HCT116 (cell line): ENCODE measurements at regions not wholly inside any gene's neighbourhood (a gene's known extent, or its start where the extent isn't known, plus 50 kb on each side); places are given as distances from the start of the nearest gene placed in this dataset.

ENCODE experiments used
- ATAC-seq: fragments of 200-7000 bp; cut with Tn5 transposase; 2 replicates; pipeline ENCODE4 v1.9.1; 2020; ENCODE audit warnings: mild to moderate bottlenecking, moderate library complexity
- BruUV-seq: library from RNA; stranded (reverse); fragments of 400-500 nt; replicated peaks from 2 replicates; lab custom pipeline; 2021; lab: Mats Ljungman, UMichigan
- CTCF ChIA-PET: fragments of 300-600 bp; sonication (Branson Sonifier 250); formaldehyde crosslinking; loops from one replicate; lab custom pipeline; 2021; ENCODE audit warnings: antibody characterized with exemption; lab: Charles Lee
- POLR2A ChIA-PET: fragments of 300-600, 350-600 bp; sonication (Branson Sonifier 250); formaldehyde crosslinking; loops from one replicate; lab custom pipeline; 2021; ENCODE audit warnings: antibody characterized with exemption; lab: Charles Lee
- RAD21 ChIA-PET, 2 experiments: fragments of 300-600 bp; sonication (Branson Sonifier 250); formaldehyde crosslinking; loops; one replicate each; lab custom pipeline; 2023; ENCODE audit warnings: low total read pairs in 2 of 2; ENCODE audit not compliant: uncharacterized antibody in 2 of 2, unreplicated experiment in 2 of 2, low non-redundant PET in 1 of 2; lab: Charles Lee
- DNase-seq: peaks from one replicate; pipeline ENCODE4 v3.0.0-alpha.2; 2010; ENCODE audit warnings: low read depth, low spot score
- H2AFZ ChIP-seq: fragments of 200-600 bp; shearing (Covaris generic), sonication (generic); 2 replicates; pipeline ENCODE4 v1.6.1; 2017; ENCODE audit warnings: low read depth, mixed run types, mixed read lengths, antibody characterized with exemption, low read length; ENCODE audit not compliant: poor library complexity, severe bottlenecking
- H3K27ac ChIP-seq: 2 replicates; pipeline ENCODE4 v1.5.1; 2012; ENCODE audit warnings: low read depth, low read length
- H3K27me3 ChIP-seq: fragments of 200-600 bp; sonication (generic); 2 replicates; pipeline ENCODE4 v1.6.1; 2016; ENCODE audit warnings: mixed run types, low read length, mixed read lengths; ENCODE audit not compliant: insufficient read depth
- H3K36me3 ChIP-seq, 2 experiments: fragments of 200-500 bp in 1 of 2; fragments of 200-600 bp in 1 of 2; sonication (Bioruptor generic) in 1 of 2; sonication (generic) in 1 of 2; 2 replicates each; pipeline versions ENCODE4 v1.5.1 to v1.6.1; 2014 to 2016; ENCODE audit warnings: low read length in 2 of 2, inconsistent platforms in 1 of 2, mixed read lengths in 1 of 2, mixed run types in 1 of 2; ENCODE audit not compliant: insufficient read depth in 2 of 2, control insufficient read depth in 1 of 2
- H3K4me1 ChIP-seq, 2 experiments: fragments of 200-600 bp in 1 of 2; sonication (generic) in 1 of 2; 2 replicates each; pipeline versions ENCODE4 v1.5.1 to v1.6.1; 2012 to 2017; ENCODE audit warnings: low read length in 2 of 2, inconsistent platforms in 1 of 2, mild to moderate bottlenecking in 1 of 2, mixed read lengths in 1 of 2, mixed run types in 1 of 2, moderate library complexity in 1 of 2; ENCODE audit not compliant: insufficient read depth in 2 of 2, control insufficient read depth in 1 of 2
- H3K4me2 ChIP-seq: fragments of 200-600 bp; sonication (generic); 2 replicates; pipeline ENCODE4 v1.6.1; 2017; ENCODE audit warnings: mixed run types, low read length, mixed read lengths
- H3K4me3 ChIP-seq, 2 experiments: fragments of 200-600 bp in 1 of 2; sonication (generic) in 1 of 2; replicated peaks in 1 of 2; 2 replicates each; pipeline ENCODE4 v1.5.1; 2011 to 2016; ENCODE audit warnings: low read length in 2 of 2, control low read depth in 1 of 2, low read depth in 1 of 2, mild to moderate bottlenecking in 1 of 2, mixed read lengths in 1 of 2, mixed run types in 1 of 2
- H3K79me2 ChIP-seq: fragments of 200-600 bp; sonication (generic); 2 replicates; pipeline ENCODE4 v1.6.1; 2017; ENCODE audit warnings: mild to moderate bottlenecking, mixed run types, low read length, moderate library complexity, mixed read lengths; ENCODE audit not compliant: insufficient read depth
- H3K9ac ChIP-seq: fragments of 200-600 bp; sonication (generic); 2 replicates; pipeline ENCODE4 v1.6.1; 2016; ENCODE audit warnings: low read length, mixed read lengths
- H3K9me2 ChIP-seq: fragments of 200-600 bp; sonication (generic), shearing (Covaris generic); 2 replicates; pipeline ENCODE4 v1.6.1; 2017; ENCODE audit warnings: mixed run types, mild to moderate bottlenecking, moderate library complexity; ENCODE audit not compliant: insufficient read depth
- H3K9me3 ChIP-seq, 2 experiments: fragments of 200-500 bp in 1 of 2; fragments of 200-600 bp in 1 of 2; sonication (Bioruptor generic) in 1 of 2; sonication (generic) in 1 of 2; 2 replicates each; pipeline ENCODE4 v1.6.1; 2014 to 2017; ENCODE audit warnings: low read length in 2 of 2, mixed read lengths in 2 of 2, inconsistent platforms in 1 of 2, low read depth in 1 of 2, mild to moderate bottlenecking in 1 of 2, mixed run types in 1 of 2, moderate library complexity in 1 of 2; ENCODE audit not compliant: control insufficient read depth in 1 of 2, insufficient read depth in 1 of 2
- H4K20me1 ChIP-seq: fragments of 200-600 bp; sonication (generic), shearing (Covaris generic); 2 replicates; pipeline ENCODE4 v1.6.1; 2017; ENCODE audit warnings: mixed run types, mild to moderate bottlenecking, moderate library complexity; ENCODE audit not compliant: insufficient read depth
- CEBPB ChIP-seq: IDR thresholded peaks from 2 replicates; pipeline ENCODE4 v1.6.1; 2012; ENCODE audit warnings: low read depth
- CTCF ChIP-seq, 3 experiments: fragments of 200-600 bp in 1 of 3; sonication (generic) in 1 of 3; IDR thresholded peaks in 2 of 3; conservative IDR thresholded peaks in 1 of 3; 2 replicates each; pipeline ENCODE4 v1.5.1; 2012 to 2017; ENCODE audit warnings: low read depth in 2 of 3, low read length in 2 of 3, antibody characterized with exemption in 1 of 3, borderline replicate concordance in 1 of 3, control low read depth in 1 of 3, mild to moderate bottlenecking in 1 of 3, mixed read lengths in 1 of 3, mixed run types in 1 of 3, moderate library complexity in 1 of 3; ENCODE audit not compliant: insufficient read depth in 1 of 3
- FOSL1 ChIP-seq: IDR thresholded peaks from 2 replicates; pipeline ENCODE4 v1.6.1; 2012; ENCODE audit warnings: low read depth
- TCF7L2 ChIP-seq: IDR thresholded peaks from 2 replicates; pipeline ENCODE4 v1.7.0; 2011; ENCODE audit warnings: borderline replicate concordance, inconsistent platforms; ENCODE audit not compliant: insufficient read depth, insufficient read length; ENCODE audit errors: extremely low read depth
- intact Hi-C: fragments of 100-400 bp; cut with micrococcal nuclease; formaldehyde crosslinking; loops from 2 replicates; pipeline ENCODE4 v1.10.0; 2022

GRCh38 chr3:5651351-5651750 is 463.8 kb downstream of the EDEM1 start:
- no peak overlapping the region for H3K4me2 ChIP-seq
- no peaks in the 10 kb centered on the region for H3K9me3 ChIP-seq
- H3K27me3 ChIP-seq, result no peaks in the 10 kb centered on the region
- no peaks in the 10 kb centered on the region for H3K4me1 ChIP-seq
- POLR2A ChIA-PET, result no interaction called here
- no peaks in the 10 kb centered on the region for H3K36me3 ChIP-seq
- RAD21 ChIA-PET, result no interaction called here
- CTCF ChIA-PET, result no interaction called here
- no TSS peak for BruUV-seq
- H2AFZ ChIP-seq, result no peak overlapping the region
- TF ChIP-seq FOSL1, result no peak
- no peak overlapping the region for H3K4me3 ChIP-seq
- H3K27ac ChIP-seq, result no peak overlapping the region
- intact Hi-C loops, result no loop called here
- H3K9me2 ChIP-seq, result no peaks in the 10 kb centered on the region
- no peaks in the 10 kb centered on the region for H3K79me2 ChIP-seq
- H3K9ac ChIP-seq, result no peak overlapping the region
- ATAC-seq (no peak), DNase-seq (no peak)
- no peaks in the 10 kb centered on the region for H4K20me1 ChIP-seq

- H4K20me1 ChIP-seq, result no peaks in the 10 kb centered on the region
- H3K4me1 ChIP-seq, result no peaks in the 10 kb centered on the region
- RAD21 ChIA-PET, result no interaction called here
- BruUV-seq, result no TSS peak
- H3K9me3 ChIP-seq, result no peaks in the 10 kb centered on the region
- no peaks in the 10 kb centered on the region for H3K27me3 ChIP-seq
- no peaks in the 10 kb centered on the region for H3K79me2 ChIP-seq
- no peak overlapping the region for H3K4me3 ChIP-seq
- H3K9ac ChIP-seq, result no peak overlapping the region
- H3K9me2 ChIP-seq, result no peaks in the 10 kb centered on the region
- H3K4me2 ChIP-seq, result no peak overlapping the region
- H3K36me3 ChIP-seq, result no peaks in the 10 kb centered on the region
- CTCF ChIA-PET, result no interaction called here
- POLR2A ChIA-PET, result no interaction called here
- TF ChIP-seq CEBPB (no peak), CTCF (IDR thresholded peaks at IDR 0.05 in 2 of 3, conservative IDR thresholded peaks at IDR 0.05 in 1 of 3; ENCODE audit: borderline replicate concordance in 1 of 3, insufficient read depth in 1 of 3, low read depth in 2 of 3, low read length in 2 of 3) (no peak), FOSL1 (no peak), TCF7L2 (no peak)
- H3K27ac ChIP-seq, result no peak overlapping the region
- H2AFZ ChIP-seq, result no peak overlapping the region
- intact Hi-C loops, result no loop called here
- ATAC-seq (no peak), DNase-seq (no peak)
These were observed 466.1 kb downstream of the EDEM1 start for GRCh38 chr3:5653426-5654143.
